SHP77 (cell line): ENCODE measurements at regions not wholly inside any gene's neighbourhood (a gene's known extent, or its start where the extent isn't known, plus 50 kb on each side); places are given as distances from the start of the nearest gene placed in this dataset.
"Not testable (repeated sequence)": the region's sequence is repeated elsewhere in the genome, so short reads cannot be mapped to it uniquely, and the experiment has no call there.

ENCODE experiments used
- DNase-seq, 2 experiments: peaks; one replicate each; lab custom pipeline; 2025; lab: John Stamatoyannopoulos, UW

- DNase-seq = not testable (repeated sequence)
Measured at GRCh38 chr16:88148078-88148477, 196.8 kb downstream of the BANP start.

GRCh38 chr16:88148682-88149081 lies 197.4 kb downstream of the BANP start:
- not testable (repeated sequence) for DNase-seq

GRCh38 chr16:88149158-88149603 lies 197.9 kb downstream of the BANP start:
- DNase-seq = not testable (repeated sequence)

DNA sequence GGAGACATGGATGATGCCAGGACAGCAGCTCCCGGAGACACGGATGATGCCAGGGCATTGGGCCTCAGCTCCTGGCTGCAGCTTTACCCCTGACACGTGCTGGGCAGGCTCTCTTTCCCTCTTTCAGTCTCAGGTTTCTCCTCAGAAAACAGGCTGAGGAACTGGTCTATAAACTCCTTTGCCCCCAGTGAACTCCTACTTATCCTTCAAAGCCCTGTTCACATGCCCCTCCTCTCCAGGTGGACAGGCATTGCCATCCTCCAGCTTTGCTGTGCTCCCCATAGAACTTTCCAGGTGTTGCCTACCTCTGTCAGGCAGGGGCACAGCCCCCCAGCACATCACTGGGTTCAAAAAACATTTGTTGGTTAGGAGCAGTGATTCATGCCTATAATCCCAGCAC lies 198.4 kb downstream of the BANP start:
- not testable (repeated sequence) for DNase-seq

GRCh38 chr16:88150456-88151128 lies 199.4 kb downstream of the BANP start:
- not testable (repeated sequence) for DNase-seq

DNA sequence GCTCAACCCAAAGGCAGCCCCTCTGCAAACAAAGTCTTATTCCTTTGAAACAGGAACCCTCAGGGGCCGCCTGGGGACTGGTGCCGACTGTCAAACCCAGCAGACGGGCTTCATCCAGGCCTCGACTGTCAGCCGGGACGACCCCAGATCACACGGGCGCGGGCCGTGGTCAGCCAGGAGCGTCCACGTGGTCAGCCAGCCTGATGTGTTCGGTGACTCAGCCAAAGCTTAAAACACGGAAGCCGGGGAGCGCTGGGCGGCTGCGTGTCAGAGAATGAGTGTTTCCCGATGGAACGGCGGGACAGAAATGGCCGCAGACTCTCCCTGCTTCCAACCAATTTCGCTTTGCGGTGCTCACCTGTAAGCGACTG lies 199.9 kb downstream of the BANP start:
- DNase-seq = not testable (repeated sequence)

DNA sequence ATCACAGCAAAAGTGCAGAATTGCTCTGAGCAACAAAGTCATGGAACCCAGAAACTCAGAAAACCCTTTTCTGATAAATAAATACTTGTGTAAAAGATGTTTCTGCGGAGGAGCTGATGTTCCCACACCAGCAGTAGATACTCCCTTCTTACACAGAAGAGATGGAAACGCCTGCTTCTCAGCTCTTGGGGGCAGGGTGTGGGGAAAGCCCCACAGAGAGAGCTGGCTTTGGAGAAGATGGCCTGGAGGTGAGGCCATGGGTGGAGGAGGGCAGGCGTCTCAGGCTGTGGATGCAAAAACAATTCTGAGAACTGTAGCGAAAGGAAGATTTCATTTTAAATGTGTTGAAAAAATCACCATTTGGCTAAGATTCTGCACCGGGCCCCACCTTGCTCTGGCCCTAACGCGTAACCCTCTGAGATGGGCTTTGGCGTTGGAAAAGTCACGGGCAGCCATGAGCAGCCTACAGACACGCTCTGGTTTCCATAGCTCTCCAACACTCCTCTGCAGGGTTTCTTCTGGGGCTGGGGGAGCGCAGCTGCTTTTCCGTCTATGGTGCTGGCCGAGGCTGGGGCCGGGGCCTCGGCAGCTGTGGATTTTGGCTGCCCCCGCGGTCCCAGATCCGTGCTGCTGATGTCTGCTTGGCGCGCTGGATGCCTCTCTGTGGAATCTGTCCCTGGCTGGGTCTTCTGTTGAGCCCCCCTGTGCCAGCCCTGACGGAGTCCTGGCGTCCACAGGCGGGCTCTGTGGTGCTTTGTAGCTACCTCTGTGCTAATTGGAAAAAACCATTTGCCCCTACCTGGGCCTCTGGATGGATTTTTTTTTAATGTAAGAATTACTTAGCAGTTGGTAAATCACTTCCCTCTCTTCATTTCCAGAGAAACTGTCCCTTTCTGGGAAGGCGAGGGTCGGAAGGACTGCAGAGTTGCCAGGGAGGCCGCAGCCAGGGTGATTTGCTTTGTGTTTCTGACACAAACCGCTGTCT lies 200.9 kb downstream of the BANP start:
- not testable (repeated sequence) for DNase-seq

- not testable (repeated sequence) for DNase-seq
Measured at GRCh38 chr16:88152879-88153278, 201.6 kb downstream of the BANP start.

GRCh38 chr16:88153516-88153915 lies 202.3 kb downstream of the BANP start:
- not testable (repeated sequence) for DNase-seq

GRCh38 chr16:88154886-88155285 lies 203.7 kb downstream of the BANP start:
- not testable (repeated sequence) for DNase-seq

DNA sequence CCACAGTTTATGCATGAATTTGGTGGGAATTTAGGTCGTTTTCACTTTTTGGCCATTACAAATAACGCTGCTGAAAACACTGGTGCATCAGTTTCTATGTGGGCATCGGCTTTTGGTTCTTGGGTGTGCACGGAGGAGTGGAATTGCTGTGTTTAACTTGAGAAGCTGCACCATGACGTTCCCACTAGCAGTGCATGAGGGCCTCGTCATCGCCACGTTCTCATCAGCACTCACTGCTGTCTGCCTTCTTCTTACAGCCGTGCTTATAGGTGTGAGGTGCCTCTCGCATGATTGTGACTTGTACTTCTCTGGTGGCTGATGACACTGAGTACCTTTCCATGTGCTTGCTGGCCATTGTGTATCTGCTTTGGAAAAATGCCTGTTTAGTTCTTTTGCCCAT lies 204.4 kb downstream of the BANP start:
- DNase-seq = not testable (repeated sequence)

GRCh38 chr16:88156640-88157283 lies 205.5 kb downstream of the BANP start:
- DNase-seq = not testable (repeated sequence)

GRCh38 chr16:88157686-88158085 lies 206.5 kb downstream of the BANP start:
- not testable (repeated sequence) for DNase-seq

DNA sequence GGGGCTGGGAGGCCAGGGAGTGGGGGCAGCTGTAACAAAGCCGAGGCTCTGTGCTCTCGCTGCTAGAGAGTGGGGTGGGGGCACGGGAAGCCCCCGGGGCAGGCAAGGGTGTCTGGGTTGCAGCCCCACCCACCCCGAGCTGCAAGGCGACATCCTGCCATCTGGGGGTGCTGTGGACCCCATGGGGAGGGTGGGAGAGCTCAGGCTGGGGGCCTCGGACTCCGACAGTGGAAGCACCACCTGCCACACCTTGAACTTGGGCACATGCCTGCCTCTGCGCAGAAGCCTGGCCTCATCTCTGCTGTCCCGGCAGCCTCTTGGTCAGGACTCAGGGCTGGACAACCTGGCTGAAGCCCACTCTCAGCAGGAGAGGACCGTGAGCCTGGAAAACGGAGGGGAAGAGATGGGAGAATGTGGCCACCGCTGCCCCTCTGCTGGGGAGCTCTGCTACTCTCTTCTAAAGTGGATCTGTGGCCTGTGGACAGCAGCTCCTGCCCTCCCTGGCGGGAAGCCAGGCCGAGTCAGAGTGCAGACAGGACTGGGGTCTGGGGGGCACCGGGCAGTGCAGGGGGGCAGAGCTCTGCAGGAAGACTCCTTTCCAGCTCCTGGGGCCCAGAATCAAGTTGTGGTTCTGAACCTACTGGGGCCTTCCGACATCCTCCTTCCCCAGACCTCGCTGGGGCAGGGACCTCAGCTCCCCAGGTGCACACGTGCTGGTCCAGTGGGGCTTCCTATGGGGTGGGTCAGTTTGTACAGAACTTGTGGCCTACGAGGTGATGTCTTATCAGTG lies 207.2 kb downstream of the BANP start:
- DNase-seq = not testable (repeated sequence)

- DNase-seq = not testable (repeated sequence)
Measured at GRCh38 chr16:88159046-88159896, 208.0 kb downstream of the BANP start.

GRCh38 chr16:88159897-88160335 lies 208.7 kb downstream of the BANP start:
- DNase-seq = not testable (repeated sequence)

DNA sequence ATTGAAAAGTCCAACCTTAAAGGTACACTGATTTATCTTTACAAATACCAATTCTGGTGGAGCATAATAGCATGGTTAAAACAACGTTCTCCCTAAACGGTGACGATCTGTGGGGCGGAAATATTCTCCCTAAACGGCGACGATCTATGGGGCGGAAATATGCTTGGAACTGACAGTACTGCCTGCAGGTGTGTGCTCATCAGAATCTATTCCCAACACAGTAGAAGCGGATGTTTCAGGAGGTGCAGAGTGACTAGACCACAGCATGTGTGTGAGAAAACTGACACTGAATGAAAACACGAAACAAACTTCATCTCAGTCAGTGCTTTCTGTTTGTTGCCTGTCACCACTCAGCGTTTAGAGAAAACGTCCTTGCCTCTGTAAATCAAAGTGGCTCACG lies 210.0 kb downstream of the BANP start:
- DNase-seq = not testable (repeated sequence)

DNA sequence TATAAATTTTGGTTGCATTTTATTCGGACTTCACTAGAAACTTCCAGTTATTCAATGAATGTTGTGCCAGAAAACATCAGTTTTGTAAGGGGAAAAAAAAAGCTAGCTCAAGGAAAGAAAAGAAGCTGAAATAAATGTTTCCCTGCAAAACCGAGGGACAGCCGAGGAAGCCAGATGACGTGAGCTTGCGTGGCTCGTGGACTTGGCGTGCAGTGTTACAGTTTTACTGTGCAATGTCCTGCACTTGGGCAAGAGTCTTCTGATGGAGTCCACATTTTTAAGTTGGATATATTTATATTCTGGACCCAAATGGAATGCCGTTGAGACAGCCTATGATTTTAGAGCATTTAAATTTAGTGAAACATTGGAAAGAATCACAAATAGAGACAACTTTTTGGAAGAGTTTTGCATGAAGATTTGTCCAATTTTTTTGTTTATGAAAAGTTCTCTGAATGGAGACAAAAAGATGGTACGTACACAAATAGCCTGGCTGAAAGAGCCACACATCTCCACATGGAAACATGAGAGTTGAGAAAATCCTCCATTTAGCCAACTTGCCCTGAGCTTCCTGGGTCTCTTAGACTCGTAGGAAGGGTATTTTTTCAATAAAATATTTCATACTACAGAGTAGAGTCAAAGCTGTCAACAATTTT lies 210.5 kb downstream of the BANP start:
- DNase-seq = not testable (repeated sequence)

GRCh38 chr16:88162778-88163177 lies 211.5 kb downstream of the BANP start:
- not testable (repeated sequence) for DNase-seq
